ENCODE measurements at regions not wholly inside any gene's neighbourhood (a gene's known extent, or its start where the extent isn't known, plus 50 kb on each side); places are given as distances from the start of the nearest gene placed in this dataset.
"Not testable (repeated sequence)": the region's sequence is repeated elsewhere in the genome, so short reads cannot be mapped to it uniquely, and the experiment has no call there.

DNA sequence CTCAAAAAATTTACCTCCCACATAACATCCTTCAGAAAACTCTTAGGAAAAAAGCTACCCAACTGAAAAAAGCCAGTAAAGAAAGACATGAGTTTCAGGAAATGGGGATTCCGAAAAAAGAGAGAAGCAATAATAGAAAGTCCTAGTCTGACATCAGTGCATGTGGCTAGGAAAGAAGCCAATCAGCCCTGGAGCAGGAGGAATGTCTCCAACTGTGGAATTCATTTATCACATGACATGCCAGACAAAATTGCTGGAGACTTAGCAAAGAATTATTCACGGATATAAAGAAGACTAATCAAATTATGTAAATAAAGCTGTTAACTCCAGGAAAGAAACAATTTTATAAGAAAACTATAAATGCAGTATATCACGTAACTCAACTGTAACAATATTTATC lies 258.9 kb upstream of the RARB start:
- no peak for DNase-seq

DNA sequence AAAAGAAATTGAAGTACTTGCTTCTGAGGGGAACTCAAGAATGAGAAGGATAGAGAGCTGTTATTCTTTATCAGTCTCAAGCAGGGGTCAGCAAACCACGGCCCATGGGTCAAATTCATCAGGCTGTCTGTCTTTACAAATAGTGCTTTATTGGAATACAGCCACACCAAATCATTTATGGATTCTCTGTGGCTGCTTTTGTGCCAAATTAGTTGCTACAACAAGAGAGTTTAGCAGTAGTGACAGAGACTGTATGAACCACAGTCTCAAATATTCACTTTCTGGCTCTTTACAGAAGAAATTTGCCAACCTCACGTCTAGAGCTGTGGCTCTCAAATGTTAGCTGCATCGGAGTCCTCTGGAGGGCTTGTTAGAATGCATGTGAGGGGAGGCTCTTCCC lies 258.0 kb upstream of the RARB start:
- DNase-seq, result no peak

DNA sequence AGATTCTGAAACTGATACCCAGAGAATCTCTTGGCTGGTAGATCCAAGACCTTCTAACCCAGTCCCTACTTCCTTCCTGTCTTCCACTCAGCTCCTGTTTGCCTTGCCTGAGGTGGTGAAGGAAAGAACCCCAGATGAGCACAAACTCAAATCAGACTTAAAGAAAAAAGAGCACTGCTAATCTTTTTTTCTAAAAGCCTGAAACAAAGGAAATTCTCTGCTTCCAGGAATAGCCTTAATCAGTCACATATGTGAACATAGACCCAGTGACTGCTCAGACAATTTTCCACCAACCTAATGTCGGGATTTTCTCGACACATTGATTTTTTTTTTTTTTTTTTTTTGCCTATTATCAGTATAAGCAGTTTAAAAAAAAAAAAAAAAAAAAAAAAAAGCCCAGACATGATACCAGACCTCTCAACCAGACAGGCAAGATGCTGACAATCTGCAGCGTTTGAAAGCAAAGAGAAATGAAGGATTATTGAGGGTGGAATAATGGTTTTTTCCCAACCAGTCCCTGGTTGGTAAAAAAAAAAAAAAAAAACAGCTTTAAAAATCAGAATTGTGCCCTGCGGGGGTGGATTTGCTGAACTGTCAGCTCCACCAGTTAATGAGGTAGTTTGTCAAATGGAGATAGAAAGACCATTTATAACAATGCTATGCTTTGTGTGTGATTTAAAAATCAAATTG lies 256.8 kb upstream of the RARB start:
- DNase-seq, result no peak

DNA sequence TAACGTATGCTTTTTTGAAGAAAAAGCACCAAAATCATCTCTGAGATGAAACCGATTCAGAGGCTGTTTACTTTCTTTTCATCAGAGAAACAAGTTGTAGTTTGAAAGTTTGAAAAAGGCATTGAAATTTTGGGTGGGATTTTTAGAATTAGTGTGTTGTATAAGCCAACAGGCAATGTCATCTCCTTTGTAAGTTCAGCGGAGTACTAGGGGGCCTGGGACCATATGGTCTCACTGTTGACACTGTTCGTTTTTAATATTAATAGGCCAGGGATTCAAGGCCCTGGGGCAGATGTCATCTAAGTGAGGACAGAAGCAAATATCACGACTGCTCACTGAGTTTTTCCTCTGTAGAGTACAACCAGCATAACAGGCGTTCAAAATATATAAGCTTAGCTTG lies 256.2 kb upstream of the RARB start:
- no peak for DNase-seq

DNA sequence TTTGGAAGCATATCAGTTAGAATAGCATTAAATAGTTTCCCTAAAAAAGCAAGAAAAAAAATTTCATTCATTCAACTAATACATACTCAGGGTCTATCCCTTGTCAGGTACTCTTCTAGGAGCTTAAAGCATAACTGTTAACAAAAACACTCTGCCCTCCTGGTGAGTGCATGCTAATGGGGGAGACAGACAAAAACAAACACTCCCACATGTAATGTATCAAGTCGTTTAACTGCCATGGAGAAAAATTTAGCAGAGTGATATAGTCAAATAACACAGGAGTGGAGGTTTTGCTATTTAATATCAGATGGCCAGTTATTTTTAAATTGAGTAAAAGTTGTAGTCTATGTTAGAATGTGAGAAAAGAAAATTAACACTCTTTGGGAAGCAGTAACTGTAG lies 254.5 kb upstream of the RARB start:
- no peak for DNase-seq

DNA sequence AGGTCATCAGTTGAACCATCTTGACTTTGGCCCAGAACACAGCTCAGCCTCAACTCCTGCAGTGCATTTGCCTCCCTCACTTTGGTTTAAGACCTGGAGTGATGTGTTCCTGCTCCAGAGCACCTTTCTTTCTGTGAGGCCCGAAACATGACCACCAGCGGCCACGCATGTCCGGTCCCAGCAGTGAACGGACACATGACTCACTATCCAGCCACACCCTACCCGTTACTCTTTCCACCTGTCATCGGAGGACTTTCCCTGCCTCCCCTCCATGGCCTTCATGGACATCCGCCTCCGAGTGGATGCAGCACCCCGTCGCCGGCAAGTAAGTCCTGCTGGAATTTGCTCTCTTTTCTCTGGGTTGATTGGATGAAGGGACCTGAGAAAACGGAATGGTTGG lies 253.8 kb upstream of the RARB start:
- DNase-seq, result no peak

- DNase-seq, result no peak
These were observed 251.0 kb upstream of the RARB start for GRCh38 chr3:25177041-25177440.

GRCh38 chr3:25178672-25179071 lies 249.4 kb upstream of the RARB start:
- DNase-seq, result no peak

DNA sequence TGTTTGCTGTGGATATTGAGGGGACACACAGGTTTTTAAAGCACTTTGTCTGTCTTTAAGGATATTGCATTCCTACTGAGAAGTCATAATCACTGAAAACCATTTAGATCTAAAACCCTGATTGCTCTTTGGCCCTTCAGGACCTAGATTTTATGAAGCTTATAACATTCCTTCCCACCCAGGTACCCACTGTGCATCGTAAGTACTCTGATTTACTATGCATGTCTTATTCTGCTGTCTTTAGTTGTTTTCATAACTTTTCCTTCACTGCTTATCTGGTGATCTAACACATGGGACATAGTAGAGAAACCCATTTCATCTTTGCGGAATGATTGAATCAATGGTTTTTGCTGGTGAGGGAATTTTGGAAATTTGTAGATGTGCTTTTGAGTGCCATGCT lies 247.0 kb upstream of the RARB start:
- DNase-seq, result no peak

DNA sequence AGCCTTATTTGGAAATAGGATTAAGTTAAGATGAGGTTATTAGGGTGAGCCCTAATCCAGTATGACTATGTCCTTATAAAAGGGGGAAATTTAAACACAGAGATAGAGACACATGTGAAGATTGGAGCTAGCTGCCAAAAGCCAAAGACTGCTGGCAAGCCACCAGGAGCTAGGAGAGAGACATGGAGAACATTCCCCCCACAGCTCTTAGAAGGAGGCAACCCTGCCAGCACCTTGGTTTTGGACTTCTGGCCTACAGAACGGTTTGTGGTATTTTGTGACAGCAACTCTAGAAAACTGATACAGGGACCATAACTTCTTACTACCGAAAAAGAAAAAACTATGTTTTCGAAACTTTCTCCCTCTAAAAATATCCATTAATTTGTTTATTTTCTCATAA lies 245.3 kb upstream of the RARB start:
- no peak for DNase-seq

DNA sequence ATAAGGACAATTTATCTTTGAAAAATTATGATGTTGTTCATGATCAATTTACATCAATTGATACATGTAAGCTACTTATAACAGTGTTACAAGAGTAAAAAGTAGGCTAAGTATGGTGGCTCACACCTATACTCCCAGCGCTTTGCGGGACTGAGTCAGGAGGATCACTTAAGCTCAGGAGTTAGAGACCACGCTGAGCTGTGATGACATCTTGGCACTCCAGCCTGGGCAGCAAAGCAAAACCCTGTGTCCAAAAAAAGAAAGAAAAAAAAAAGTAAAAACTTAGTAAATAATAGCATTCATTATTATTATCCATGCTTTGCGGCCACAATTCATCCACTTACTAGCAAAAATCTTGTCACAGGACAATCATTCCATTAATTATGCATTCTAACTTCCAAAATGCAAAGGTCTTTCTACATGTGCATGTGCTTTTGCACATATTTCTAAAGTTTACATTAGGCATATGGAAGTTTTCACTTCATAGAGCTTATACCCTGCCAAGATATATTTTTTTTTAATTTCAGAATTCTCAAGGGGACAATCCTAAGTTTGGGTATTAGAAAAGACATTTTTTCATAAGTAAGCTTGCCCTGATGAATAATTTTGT lies 243.3 kb upstream of the RARB start:
- DNase-seq, result no peak

DNA sequence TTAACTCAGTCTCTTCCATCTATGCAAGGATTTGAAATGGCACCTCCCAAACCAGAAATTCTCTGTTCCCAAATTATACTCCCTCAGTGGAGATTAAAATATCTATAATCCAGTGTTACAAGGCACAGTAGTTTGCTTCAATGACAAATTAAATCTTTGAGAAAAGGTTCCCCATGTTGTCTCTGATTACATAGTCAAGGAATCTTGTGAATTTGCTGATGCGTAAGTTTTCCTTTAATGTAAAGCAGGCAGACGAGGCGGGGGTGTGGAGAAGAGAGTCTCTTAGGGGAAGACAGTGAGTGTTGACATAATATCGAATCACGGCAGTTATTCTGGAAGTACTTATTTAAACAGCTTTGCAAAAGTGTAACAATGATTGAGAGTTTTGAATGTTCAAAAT lies 236.4 kb upstream of the RARB start:
- DNase-seq, result no peak

DNA sequence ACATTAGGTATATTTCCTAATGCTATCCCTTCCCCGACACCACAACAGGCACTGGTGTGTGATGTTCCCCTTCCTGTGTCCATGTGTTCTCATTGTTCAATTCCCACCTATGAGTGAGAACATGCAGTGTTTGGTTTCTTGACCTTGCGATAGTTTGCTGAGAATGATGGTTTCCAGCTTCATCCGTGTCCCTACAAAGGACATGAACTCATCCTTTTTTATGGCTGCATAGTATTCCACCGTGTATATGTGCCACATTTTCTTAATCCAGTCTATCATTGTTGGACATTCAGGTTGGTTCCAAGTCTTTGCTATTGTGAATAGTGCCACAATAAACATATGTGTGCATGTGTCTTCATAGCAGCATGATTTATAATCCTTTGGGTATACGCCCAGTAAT lies 228.5 kb upstream of the RARB start:
- not testable (repeated sequence) for DNase-seq

DNA sequence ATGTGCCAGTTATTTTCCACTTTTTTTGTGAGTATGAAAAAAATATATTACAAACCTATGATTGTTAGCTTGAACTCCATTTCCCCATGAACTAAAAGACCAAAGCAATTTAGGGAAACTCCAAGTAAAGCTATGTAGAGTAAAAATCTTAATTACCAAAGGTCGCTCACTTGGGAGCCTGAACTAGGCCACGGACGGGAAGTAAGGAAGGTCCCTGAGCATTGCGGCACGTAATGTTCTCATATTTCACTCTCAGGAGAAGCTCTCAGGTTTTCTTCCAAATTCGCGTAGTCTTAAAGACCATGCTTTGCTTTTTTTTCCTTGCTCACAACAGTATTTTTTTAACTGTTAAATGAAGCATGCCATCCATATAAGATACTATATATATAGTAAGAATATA lies 215.3 kb upstream of the RARB start:
- no peak for DNase-seq

- no peak for DNase-seq
These were observed 214.0 kb upstream of the RARB start for GRCh38 chr3:25214034-25214433.

DNA sequence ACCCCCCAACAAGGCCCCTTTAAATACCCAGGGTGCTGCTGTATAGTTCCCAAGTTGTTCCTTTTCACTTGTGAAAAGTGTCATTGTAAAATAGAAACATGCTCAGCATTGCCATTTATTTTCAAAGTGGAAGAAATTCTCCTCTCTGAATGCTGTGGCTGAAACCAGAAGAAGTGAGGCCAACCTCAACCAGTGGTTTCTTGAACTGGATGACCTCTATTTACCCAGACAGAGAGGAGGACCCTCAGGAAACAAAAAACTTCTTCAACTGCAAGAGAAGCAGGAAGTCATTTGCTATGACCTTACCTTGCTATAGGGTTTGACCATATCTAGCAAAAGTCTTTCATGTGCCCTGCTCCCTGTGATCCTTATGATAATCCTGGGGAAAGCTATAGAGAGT lies 209.7 kb upstream of the RARB start:
- no peak for DNase-seq

GRCh38 chr3:25226747-25227146 lies 201.3 kb upstream of the RARB start:
- DNase-seq, result no peak

- DNase-seq, result no peak
These were observed 198.5 kb upstream of the RARB start for GRCh38 chr3:25229586-25229985.

DNA sequence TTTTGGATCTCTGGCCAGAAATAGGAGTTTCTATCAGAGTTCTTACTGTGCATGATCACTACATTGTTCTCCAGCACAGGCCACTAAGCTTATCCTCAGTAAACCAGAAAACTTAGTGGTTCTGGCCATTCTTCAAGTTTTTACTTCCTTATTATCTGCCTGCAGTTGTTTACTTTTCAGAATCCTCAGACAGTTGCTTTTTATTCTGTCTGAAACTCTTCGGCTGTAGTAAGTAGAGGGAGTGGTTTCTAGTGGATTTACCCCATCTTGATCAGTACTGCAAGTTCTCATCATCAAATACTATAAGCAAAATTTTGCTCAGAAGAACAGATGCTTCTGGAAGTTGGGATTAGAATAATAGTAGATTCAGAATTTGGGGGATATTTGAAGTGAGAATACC lies 193.0 kb upstream of the RARB start:
- no peak for DNase-seq

GRCh38 chr3:25235466-25235865 lies 192.6 kb upstream of the RARB start:
- DNase-seq, result no peak

DNA sequence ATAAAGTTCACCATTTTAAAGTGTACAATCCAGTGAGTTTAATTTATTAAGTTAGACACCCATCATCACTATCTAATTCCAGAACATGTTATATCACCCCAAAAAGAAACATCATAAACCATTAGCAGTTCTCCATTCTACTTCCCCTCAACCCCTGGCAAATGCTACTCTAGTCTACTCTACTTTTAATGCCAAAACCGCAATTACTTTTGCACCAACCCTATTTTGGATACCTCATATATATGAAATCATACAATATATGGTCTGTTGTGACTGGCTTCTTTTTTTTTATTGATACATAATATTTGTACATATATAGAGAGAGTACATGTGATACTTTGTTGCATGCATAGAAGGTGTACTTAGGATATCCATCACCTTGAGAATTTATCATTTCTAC lies 190.5 kb upstream of the RARB start:
- DNase-seq, result no peak

GRCh38 chr3:25239042-25239441 lies 189.0 kb upstream of the RARB start:
- DNase-seq, result no peak

- no peak for DNase-seq
These were observed 181.2 kb upstream of the RARB start for GRCh38 chr3:25246913-25247312.

DNA sequence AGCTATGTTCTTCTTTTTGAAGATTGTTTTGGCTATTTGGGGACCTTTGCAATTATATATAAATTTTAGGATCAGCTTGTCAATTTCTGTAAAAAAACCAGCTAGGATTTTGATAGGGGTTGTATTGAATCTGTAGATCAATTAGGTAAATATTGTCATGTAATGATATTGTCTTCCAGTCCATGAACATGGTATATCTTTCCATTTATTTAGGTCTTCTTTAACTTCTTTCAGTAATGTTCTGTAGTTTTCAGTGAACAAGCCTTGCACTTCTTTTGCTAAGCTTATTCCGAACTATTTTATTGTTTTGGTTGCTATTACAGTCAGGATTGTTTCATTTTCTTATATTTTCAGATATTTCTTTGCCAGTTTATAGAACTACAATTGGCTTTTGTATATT lies 175.8 kb upstream of the RARB start:
- DNase-seq, result no peak

GRCh38 chr3:25257026-25257425 lies 171.0 kb upstream of the RARB start:
- DNase-seq, result no peak

Data from T-helper 2 cell (primary cell).